IMR-90 (cell line): ENCODE measurements at regions not wholly inside any gene's neighbourhood (a gene's known extent, or its start where the extent isn't known, plus 50 kb on each side); places are given as distances from the start of the nearest gene placed in this dataset.

Experiments
- ATAC-seq: fragments of 200-7000 bp; cut with Tn5 transposase; 2 replicates; pipeline ENCODE4 v1.9.1; 2020; ENCODE audit warnings: low read depth, mild to moderate bottlenecking, moderate library complexity
- BruUV-seq: library from RNA; stranded (reverse); fragments of 400-500 nt; replicated peaks from 2 replicates; lab custom pipeline; 2021; lab: Mats Ljungman, UMichigan
- CTCF ChIA-PET: fragments of 300-600 bp; formaldehyde crosslinking; extraction: SDS; loops from one replicate; lab custom pipeline; 2021; ENCODE audit warnings: antibody characterized with exemption; lab: Yijun Ruan, JAX
- POLR2A ChIA-PET: fragments of 300-600 bp; sonication (Branson Sonifier 250); formaldehyde crosslinking; loops from one replicate; lab custom pipeline; 2022; ENCODE audit warnings: antibody characterized with exemption; ENCODE audit not compliant: unreplicated experiment; lab: Charles Lee
- DNase-seq: peaks from one replicate; pipeline ENCODE4 v3.0.0; 2013
- H2AFZ ChIP-seq: replicated peaks from 2 replicates; pipeline ENCODE3; 2013; ENCODE audit warnings: low read length, mild to moderate bottlenecking; ENCODE audit not compliant: poor library complexity
- H2AK5ac ChIP-seq: 2 replicates; pipeline ENCODE4 v1.6.1; 2013; ENCODE audit warnings: low read depth, low read length, inconsistent platforms
- H2AK9ac ChIP-seq: replicated peaks from 2 replicates; pipeline ENCODE3; 2013; ENCODE audit warnings: mild to moderate bottlenecking, low read depth, low read length, moderate library complexity; ENCODE audit not compliant: poor library complexity
- H2BK120ac ChIP-seq: 2 replicates; pipeline ENCODE4 v1.6.1; 2013; ENCODE audit warnings: low read depth, low read length, inconsistent platforms
- H2BK15ac ChIP-seq: 3 replicates; pipeline ENCODE4 v1.6.1; 2013; ENCODE audit warnings: low read depth, low read length, inconsistent platforms
- H2BK20ac ChIP-seq: 2 replicates; pipeline ENCODE4 v1.6.1; 2013; ENCODE audit warnings: low read depth, mild to moderate bottlenecking, inconsistent platforms, low read length, moderate library complexity
- H2BK5ac ChIP-seq: 2 replicates; pipeline ENCODE4 v1.6.1; 2013; ENCODE audit warnings: mild to moderate bottlenecking, low read depth, low read length, inconsistent platforms; ENCODE audit not compliant: poor library complexity, severe bottlenecking
- H3K14ac ChIP-seq: replicated peaks from 2 replicates; pipeline ENCODE4 v1.6.1; 2013; ENCODE audit warnings: low read depth, low read length, inconsistent platforms
- H3K18ac ChIP-seq: 2 replicates; pipeline ENCODE4 v1.6.1; 2013; ENCODE audit warnings: low read depth, low read length, control low read depth
- H3K23ac ChIP-seq: 2 replicates; pipeline ENCODE4 v1.6.1; 2013; ENCODE audit warnings: low read depth, low read length, inconsistent platforms
- H3K27ac ChIP-seq: 2 replicates; pipeline ENCODE4 v1.5.1; 2013; ENCODE audit warnings: mild to moderate bottlenecking, control low read depth, low read length; ENCODE audit not compliant: insufficient read depth
- H3K27me3 ChIP-seq: 2 replicates; pipeline ENCODE4 v1.6.1; 2013; ENCODE audit warnings: low read length; ENCODE audit not compliant: control insufficient read depth, insufficient read depth
- H3K36me3 ChIP-seq: 2 replicates; pipeline ENCODE4 v1.6.1; 2013; ENCODE audit warnings: low read length, mixed read lengths; ENCODE audit not compliant: control insufficient read depth, insufficient read depth
- H3K4ac ChIP-seq: 2 replicates; pipeline ENCODE4 v1.6.1; 2013; ENCODE audit warnings: low read depth, low read length, inconsistent platforms
- H3K4me1 ChIP-seq: 2 replicates; pipeline ENCODE4 v1.6.1; 2013; ENCODE audit warnings: low read length, mixed read lengths; ENCODE audit not compliant: control insufficient read depth, insufficient read depth
- H3K4me2 ChIP-seq: 2 replicates; pipeline ENCODE4 v1.6.1; 2013; ENCODE audit warnings: low read depth, mild to moderate bottlenecking, control low read depth, low read length, moderate library complexity
- H3K4me3 ChIP-seq: 2 replicates; pipeline ENCODE4 v1.5.1; 2013; ENCODE audit warnings: low read depth, mild to moderate bottlenecking, control low read depth, low read length, moderate library complexity; ENCODE audit not compliant: insufficient read depth
- H3K56ac ChIP-seq: 2 replicates; pipeline ENCODE4 v1.6.1; 2013; ENCODE audit warnings: low read length, inconsistent platforms; ENCODE audit not compliant: insufficient read depth; ENCODE audit errors: extremely low read depth
- H3K79me1 ChIP-seq, 2 experiments: 2 replicates each; pipeline ENCODE4 v1.6.1; 2013; ENCODE audit warnings: low read length in 2 of 2, inconsistent platforms in 1 of 2, low read depth in 1 of 2
- H3K9ac ChIP-seq: 2 replicates; pipeline ENCODE4 v1.6.1; 2013; ENCODE audit warnings: low read depth, low read length, control low read depth
- H3K9me1 ChIP-seq: 2 replicates; pipeline ENCODE4 v1.6.1; 2013; ENCODE audit warnings: low read length, inconsistent platforms; ENCODE audit not compliant: insufficient read depth
- H3K9me3 ChIP-seq: 2 replicates; pipeline ENCODE4 v1.6.1; 2013; ENCODE audit warnings: low read length; ENCODE audit not compliant: control insufficient read depth, insufficient read depth
- H4K20me1 ChIP-seq: 2 replicates; pipeline ENCODE4 v1.6.1; 2013; ENCODE audit warnings: low read length, inconsistent platforms; ENCODE audit not compliant: insufficient read depth
- H4K5ac ChIP-seq: 2 replicates; pipeline ENCODE4 v1.6.1; 2013; ENCODE audit warnings: mild to moderate bottlenecking, low read depth, low read length, control low read depth
- H4K8ac ChIP-seq, 2 experiments: 2 replicates each; pipeline ENCODE4 v1.6.1; 2013; ENCODE audit warnings: low read depth in 2 of 2, low read length in 2 of 2, control low read depth in 1 of 2, inconsistent platforms in 1 of 2
- H4K91ac ChIP-seq: 2 replicates; pipeline ENCODE4 v1.6.1; 2013; ENCODE audit warnings: low read depth, low read length, inconsistent platforms; ENCODE audit not compliant: insufficient read depth
- MAFK ChIP-seq: IDR thresholded peaks from 2 replicates; pipeline ENCODE4 v1.6.1; 2012; ENCODE audit warnings: low read depth, low read length, improper control_type of control experiment
- RCOR1 ChIP-seq: IDR thresholded peaks from 2 replicates; pipeline ENCODE4 v1.6.1; 2012; ENCODE audit warnings: mild to moderate bottlenecking, low read length, improper control_type of control experiment; ENCODE audit not compliant: insufficient replicate concordance
- SMC3 ChIP-seq: fragments of 150-350 bp; IDR thresholded peaks from 2 replicates; pipeline ENCODE4 v1.6.1; 2016; ENCODE audit warnings: low read depth, mild to moderate bottlenecking, antibody characterized with exemption, low read length, moderate library complexity
- WGBS, 2 experiments: methylation state at CpG; one replicate each; pipeline versions ENCODE4 v1.1.5 to v1.1.7; 2013; ENCODE audit warnings: missing lambda C conversion rate in 2 of 2; ENCODE audit not compliant: insufficient read length in 1 of 2; ENCODE audit errors: extremely low coverage in 2 of 2; 5-methylcytosine and 5-hydroxymethylcytosine counted together
- dilution Hi-C: fragments of 300-500 bp; cut with HindIII; formaldehyde crosslinking; loops from one replicate; pipeline ENCODE4 v1.14.3; 2018; ENCODE audit warnings: low sequenced_read_pairs; ENCODE audit not compliant: unreplicated experiment
- in situ Hi-C: fragments of 300-500 bp; cut with MboI; formaldehyde crosslinking; loops from 3 replicates; pipeline ENCODE4 v1.14.3; 2019; ENCODE audit warnings: low sequenced_read_pairs, inconsistent platforms, mixed read lengths
- intact Hi-C: fragments of 100-400 bp; cut with micrococcal nuclease; formaldehyde crosslinking; loops from 2 replicates; pipeline ENCODE4 v1.10.0; 2022
- TF ChIP-seq, protein P1 (sequence below): fragments of 150-350 bp; IDR thresholded peaks from 2 replicates; pipeline ENCODE4 v1.6.1; 2017; ENCODE audit warnings: mild to moderate bottlenecking, antibody characterized with exemption, low read length, low read depth

DNA sequence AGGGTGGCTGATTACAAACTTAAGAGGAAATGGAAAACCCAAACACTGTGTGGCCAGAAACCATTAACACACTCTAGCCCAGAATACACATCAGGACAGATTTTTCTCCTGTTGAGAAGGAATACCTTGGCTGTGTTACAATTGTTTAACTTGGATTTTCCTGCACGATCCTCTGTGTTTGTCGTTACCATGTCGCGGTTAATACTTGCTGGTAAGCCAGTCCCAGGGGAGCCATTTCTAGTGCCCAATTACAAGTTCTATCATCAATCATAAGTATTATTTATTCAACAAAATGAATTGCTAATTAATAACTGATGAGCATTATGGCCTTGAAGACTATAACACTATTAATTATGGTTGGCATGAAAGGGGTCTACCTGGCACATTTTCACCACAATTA is 146.8 kb downstream of the LNPK start:
- Histone ChIP-seq H4K5ac (no peak overlapping the region), H3K79me1 (no peaks in the 10 kb centered on the region), H2BK20ac (no peak overlapping the region), H3K14ac (no peak overlapping the region), H4K20me1 (no peaks in the 10 kb centered on the region), H2BK5ac (no peak overlapping the region), H3K36me3 (no peaks in the 10 kb centered on the region), H3K27me3 (no peaks in the 10 kb centered on the region), H4K91ac (no peak overlapping the region), H2BK120ac (no peak overlapping the region), H3K23ac (no peak overlapping the region), H3K4me2 (no peak overlapping the region), H3K4ac (no peak overlapping the region), H3K27ac (no peak overlapping the region), H2AK5ac (no peak overlapping the region), H3K9me3 (no peaks in the 10 kb centered on the region), H3K18ac (no peak overlapping the region), H3K4me3 (no peak overlapping the region), H2AK9ac (no peak overlapping the region), H3K9me1 (no peaks in the 10 kb centered on the region), H3K4me1 (no peaks in the 10 kb centered on the region), H4K8ac (no peak overlapping the region), H3K56ac (no peak overlapping the region), H2BK15ac (no peak overlapping the region), H3K9ac (no peak overlapping the region), H2AFZ (no peak overlapping the region)
- no peak for DNase-seq
- no peak for TF ChIP-seq MAFK
- TF ChIP-seq, protein P1, sequence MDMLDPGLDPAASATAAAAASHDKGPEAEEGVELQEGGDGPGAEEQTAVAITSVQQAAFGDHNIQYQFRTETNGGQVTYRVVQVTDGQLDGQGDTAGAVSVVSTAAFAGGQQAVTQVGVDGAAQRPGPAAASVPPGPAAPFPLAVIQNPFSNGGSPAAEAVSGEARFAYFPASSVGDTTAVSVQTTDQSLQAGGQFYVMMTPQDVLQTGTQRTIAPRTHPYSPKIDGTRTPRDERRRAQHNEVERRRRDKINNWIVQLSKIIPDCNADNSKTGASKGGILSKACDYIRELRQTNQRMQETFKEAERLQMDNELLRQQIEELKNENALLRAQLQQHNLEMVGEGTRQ = no peak
- TF ChIP-seq RCOR1 = no peak
- TF ChIP-seq SMC3 = no peak
- dilution Hi-C loops (no loop called here), intact Hi-C loops (no loop called here), in situ Hi-C loops (no loop called here)
- ATAC-seq = no peak
- ChIA-PET CTCF (no interaction called here), POLR2A (no interaction called here)
- no TSS peak for BruUV-seq
- no CpG with 5 or more reads among the region's 4 CpGs for WGBS, 2 experiments
